Colonic mucosa (tissue), 4 donors: ENCODE measurements at regions not wholly inside any gene's neighbourhood (a gene's known extent, or its start where the extent isn't known, plus 50 kb on each side); places are given as distances from the start of the nearest gene placed in this dataset.

Experiments used
- DNase-seq: peaks from one replicate; pipeline ENCODE4 v3.0.0-alpha.2; 2020
- H3K27ac ChIP-seq: fragments of 200-600 bp; one replicate; pipeline ENCODE4 v1.8.0; 2021
- H3K27me3 ChIP-seq: fragments of 200-600 bp; one replicate; pipeline ENCODE4 v1.8.0; 2021
- H3K36me3 ChIP-seq: fragments of 200-600 bp; one replicate; pipeline ENCODE4 v1.8.0; 2021
- H3K4me1 ChIP-seq: fragments of 200-600 bp; one replicate; pipeline ENCODE4 v1.8.0; 2021; ENCODE audit warnings: mild to moderate bottlenecking
- H3K4me3 ChIP-seq: fragments of 200-600 bp; one replicate; pipeline ENCODE4 v1.8.0; 2021
- H3K9ac ChIP-seq, 2 donors: one replicate each; pipeline ENCODE4 v1.7.0; 2013; ENCODE audit warnings: control low read depth in 2 of 2, low read depth in 2 of 2, low read length in 2 of 2
- H3K9me3 ChIP-seq: fragments of 200-600 bp; one replicate; pipeline ENCODE4 v1.8.0; 2021
- intact Hi-C: fragments of 100-400 bp; cut with DNase I; formaldehyde crosslinking; loops from one replicate; pipeline ENCODE4 v1.14.1; 2022
- TF ChIP-seq, protein P1 (sequence below): fragments of 200-600 bp; IDR thresholded peaks from one replicate; pipeline ENCODE4 v1.8.0; 2022; ENCODE audit warnings: antibody characterized with exemption, mild to moderate bottlenecking
- donor health status: healthy.
- donor health status: DM: no; HTN: no; CAD: no.
- donor health status: DM: no; HTN: no; CAD: no.

DNA sequence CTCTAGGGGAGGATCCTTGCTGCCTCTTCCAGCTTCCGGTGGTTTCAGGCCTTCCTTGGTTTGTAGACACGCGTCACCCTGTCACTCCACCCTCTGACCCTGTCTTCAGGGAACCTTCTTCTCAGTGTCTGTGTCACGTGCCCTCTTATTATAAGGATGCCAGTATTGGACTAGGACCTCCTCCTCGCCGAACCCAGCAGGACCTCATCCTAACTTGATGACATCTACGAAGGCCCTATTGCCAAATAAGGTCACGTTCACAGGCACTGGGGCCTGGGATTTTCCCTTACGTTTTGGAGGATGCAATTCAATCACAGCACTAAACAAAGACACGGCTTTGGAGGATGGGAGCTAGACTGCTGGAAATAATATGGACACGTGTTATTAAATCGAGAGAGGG, 408.7 kb downstream of the BRD1 start:
- no peaks in the 10 kb centered on the region for H3K27me3 ChIP-seq
- DNase-seq, result no peak
- H3K4me3 ChIP-seq, result no peak overlapping the region
- no peaks in the 10 kb centered on the region for H3K36me3 ChIP-seq
- H3K9me3 ChIP-seq, result no peaks in the 10 kb centered on the region
- H3K27ac ChIP-seq, result no peak overlapping the region
- H3K9ac ChIP-seq, result no peak overlapping the region
- TF ChIP-seq, protein P1, sequence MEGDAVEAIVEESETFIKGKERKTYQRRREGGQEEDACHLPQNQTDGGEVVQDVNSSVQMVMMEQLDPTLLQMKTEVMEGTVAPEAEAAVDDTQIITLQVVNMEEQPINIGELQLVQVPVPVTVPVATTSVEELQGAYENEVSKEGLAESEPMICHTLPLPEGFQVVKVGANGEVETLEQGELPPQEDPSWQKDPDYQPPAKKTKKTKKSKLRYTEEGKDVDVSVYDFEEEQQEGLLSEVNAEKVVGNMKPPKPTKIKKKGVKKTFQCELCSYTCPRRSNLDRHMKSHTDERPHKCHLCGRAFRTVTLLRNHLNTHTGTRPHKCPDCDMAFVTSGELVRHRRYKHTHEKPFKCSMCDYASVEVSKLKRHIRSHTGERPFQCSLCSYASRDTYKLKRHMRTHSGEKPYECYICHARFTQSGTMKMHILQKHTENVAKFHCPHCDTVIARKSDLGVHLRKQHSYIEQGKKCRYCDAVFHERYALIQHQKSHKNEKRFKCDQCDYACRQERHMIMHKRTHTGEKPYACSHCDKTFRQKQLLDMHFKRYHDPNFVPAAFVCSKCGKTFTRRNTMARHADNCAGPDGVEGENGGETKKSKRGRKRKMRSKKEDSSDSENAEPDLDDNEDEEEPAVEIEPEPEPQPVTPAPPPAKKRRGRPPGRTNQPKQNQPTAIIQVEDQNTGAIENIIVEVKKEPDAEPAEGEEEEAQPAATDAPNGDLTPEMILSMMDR, result no peak
- H3K4me1 ChIP-seq, result no peaks in the 10 kb centered on the region
- intact Hi-C loops, result no loop called here

DNA sequence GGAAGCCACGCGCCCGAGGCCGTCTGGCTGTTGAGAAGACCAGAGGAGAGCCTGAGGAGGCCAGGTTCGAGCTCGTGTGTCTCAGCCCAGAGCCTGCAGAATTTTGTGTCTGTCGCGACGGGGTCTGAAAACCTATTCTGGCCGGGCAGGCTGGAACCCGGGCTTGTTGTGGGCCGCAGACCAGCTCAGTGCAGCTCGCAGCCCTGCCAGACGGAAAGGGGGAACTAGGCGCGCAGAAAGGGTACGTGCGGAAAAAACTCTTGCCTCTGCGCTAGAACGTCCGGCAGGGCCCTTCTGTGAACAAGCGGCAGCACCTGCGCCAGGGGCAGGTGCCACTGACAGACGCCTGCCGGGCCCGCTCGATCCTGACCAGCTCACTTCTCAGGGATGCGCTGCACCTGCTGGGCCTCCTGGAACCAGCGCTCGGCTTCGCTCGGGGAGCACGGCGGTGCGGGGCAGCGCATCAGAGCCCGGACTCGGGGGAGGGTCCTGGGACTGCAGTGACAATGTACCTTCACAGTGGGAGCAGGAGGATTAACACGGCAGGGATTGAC, 409.3 kb downstream of the BRD1 start:
- intact Hi-C loops, result no loop called here
- no peaks in the 10 kb centered on the region for H3K9me3 ChIP-seq
- H3K27ac ChIP-seq, result no peak overlapping the region
- DNase-seq, result no peak
- no peak overlapping the region for H3K4me3 ChIP-seq
- TF ChIP-seq, protein P1, result no peak
- no peaks in the 10 kb centered on the region for H3K27me3 ChIP-seq
- H3K9ac ChIP-seq, result no peak overlapping the region
- H3K36me3 ChIP-seq, result no peaks in the 10 kb centered on the region
- H3K4me1 ChIP-seq, result no peaks in the 10 kb centered on the region

DNA sequence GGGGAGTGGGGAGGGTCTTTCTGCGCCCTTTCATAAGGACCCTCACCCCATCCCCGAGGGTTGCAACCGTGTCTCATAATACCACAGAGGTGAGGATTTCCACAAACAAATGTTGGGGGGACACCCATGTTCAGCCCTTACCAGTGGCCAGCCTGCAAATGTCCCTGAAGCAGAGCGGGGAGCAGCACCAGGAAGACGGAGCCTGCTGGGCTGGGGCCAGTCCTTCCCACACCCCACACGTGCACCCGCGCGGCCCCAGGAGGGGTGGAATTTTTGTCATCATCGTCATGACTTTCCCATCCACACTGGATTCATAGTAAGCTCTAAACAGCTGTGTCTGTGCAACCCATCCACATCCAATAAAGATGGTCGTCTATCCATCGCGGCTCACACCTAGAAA, 409.8 kb downstream of the BRD1 start:
- H3K9me3 ChIP-seq, result no peaks in the 10 kb centered on the region
- intact Hi-C loops, result no loop called here
- H3K4me1 ChIP-seq, result no peaks in the 10 kb centered on the region
- DNase-seq, result no peak
- no peak overlapping the region for H3K27ac ChIP-seq
- no peak overlapping the region for H3K9ac ChIP-seq
- no peaks in the 10 kb centered on the region for H3K36me3 ChIP-seq
- TF ChIP-seq, protein P1, result no peak
- no peaks in the 10 kb centered on the region for H3K27me3 ChIP-seq
- H3K4me3 ChIP-seq, result no peak overlapping the region

DNA sequence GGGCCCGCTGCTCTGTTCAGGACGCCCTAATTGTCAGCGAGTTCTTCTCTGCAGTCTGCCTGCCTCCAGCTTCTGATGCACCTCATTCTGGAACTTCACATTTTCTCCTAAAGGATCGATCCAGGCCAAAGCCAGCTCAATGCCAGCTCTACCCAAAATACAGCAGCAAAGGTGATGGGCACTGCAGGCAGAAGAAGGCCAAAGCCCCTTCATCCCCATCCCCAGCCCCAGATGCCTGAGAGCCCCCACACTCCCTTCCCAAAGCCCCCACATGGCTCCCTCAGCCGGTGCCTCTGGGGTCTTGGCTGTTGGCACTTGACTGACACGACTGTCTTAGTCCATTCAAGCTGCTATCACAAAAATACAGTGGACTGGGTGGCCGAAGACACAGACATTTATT, 410.3 kb downstream of the BRD1 start:
- H3K27me3 ChIP-seq, result no peaks in the 10 kb centered on the region
- TF ChIP-seq, protein P1, result no peak
- H3K27ac ChIP-seq, result no peak overlapping the region
- intact Hi-C loops, result no loop called here
- no peak for DNase-seq
- no peaks in the 10 kb centered on the region for H3K36me3 ChIP-seq
- H3K9me3 ChIP-seq, result no peaks in the 10 kb centered on the region
- no peak overlapping the region for H3K4me3 ChIP-seq
- no peak overlapping the region for H3K9ac ChIP-seq
- no peaks in the 10 kb centered on the region for H3K4me1 ChIP-seq

DNA sequence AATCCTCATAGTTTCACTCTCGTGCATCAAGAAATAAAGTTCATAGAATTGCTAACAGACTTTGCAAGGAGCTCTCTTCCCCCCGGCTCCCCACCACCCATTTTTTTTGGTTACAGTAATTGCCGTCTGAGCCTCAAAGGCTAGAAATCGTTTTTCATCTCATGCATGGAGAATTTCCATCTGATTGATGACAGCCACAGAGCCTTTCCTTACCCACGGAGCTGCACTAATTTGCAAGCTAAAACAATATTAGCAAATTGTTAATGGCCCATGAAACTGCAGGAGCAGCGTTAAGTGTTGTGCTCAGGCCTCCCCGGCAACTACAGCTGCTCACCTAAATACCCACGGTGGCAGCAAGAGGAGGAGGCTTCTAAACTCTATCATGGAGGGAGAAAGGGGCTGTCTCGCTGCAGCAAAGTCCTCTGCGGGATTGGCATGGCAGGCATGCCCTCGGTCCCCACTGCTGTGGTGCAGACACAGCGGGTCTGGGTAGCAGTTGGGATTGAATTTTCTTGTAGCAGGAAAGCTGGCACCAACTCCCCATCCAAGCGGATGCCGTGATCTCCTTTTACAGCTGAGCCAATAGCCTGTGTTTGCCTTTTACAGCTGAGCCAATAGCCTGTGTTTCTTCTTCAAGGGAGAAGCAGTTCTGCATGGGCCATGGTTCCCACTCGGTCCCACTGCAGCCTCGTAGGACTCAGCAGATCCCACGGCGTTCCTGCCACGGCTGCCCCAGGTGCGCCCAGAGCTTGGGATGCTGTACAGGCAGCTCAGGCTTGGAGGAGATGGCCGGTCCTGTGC, 412.3 kb downstream of the BRD1 start:
- Histone ChIP-seq H3K36me3 (no peaks in the 10 kb centered on the region), H3K27ac (no peak overlapping the region), H3K27me3 (no peaks in the 10 kb centered on the region), H3K4me3 (no peak overlapping the region), H3K4me1 (no peaks in the 10 kb centered on the region), H3K9me3 (no peaks in the 10 kb centered on the region), H3K9ac (no peak overlapping the region)
- TF ChIP-seq, protein P1, result no peak
- intact Hi-C loops, result no loop called here
- DNase-seq, result no peak
